RWPE2 (cell line): ENCODE measurements at regions not wholly inside any gene's neighbourhood (a gene's known extent, or its start where the extent isn't known, plus 50 kb on each side); places are given as distances from the start of the nearest gene placed in this dataset.

Experiments used
- ATAC-seq: fragments of 200-7000 bp; cut with Tn5 transposase; 3 replicates; pipeline ENCODE4 v1.9.1; 2021; ENCODE audit warnings: low read depth
- DNase-seq: peaks from one replicate; pipeline ENCODE4 v3.0.0-alpha.2; 2020; ENCODE audit warnings: low spot score
- H3K27ac ChIP-seq: fragments of 450-650 bp; 2 replicates; pipeline ENCODE4 v1.5.1; 2017; ENCODE audit warnings: mild to moderate bottlenecking; ENCODE audit not compliant: poor library complexity, severe bottlenecking
- H3K27me3 ChIP-seq: fragments of 250-450 bp; sonication (Bioruptor Pico); 2 replicates; pipeline ENCODE4 v1.5.1; 2021; ENCODE audit warnings: mild to moderate bottlenecking, moderate library complexity; ENCODE audit not compliant: insufficient read depth, poor library complexity, severe bottlenecking
- H3K36me3 ChIP-seq: fragments of 250-450 bp; sonication (Bioruptor Pico); 2 replicates; pipeline ENCODE4 v1.5.1; 2020; ENCODE audit warnings: low read depth, mild to moderate bottlenecking, moderate library complexity
- H3K4me1 ChIP-seq: fragments of 250-450 bp; sonication (Bioruptor Pico); 2 replicates; pipeline ENCODE4 v1.5.1; 2021; ENCODE audit warnings: mild to moderate bottlenecking, moderate library complexity; ENCODE audit not compliant: insufficient read depth, poor library complexity, severe bottlenecking
- H3K4me3 ChIP-seq: fragments of 250-450 bp; sonication (Bioruptor Pico); 2 replicates; pipeline ENCODE4 v1.5.1; 2021; ENCODE audit warnings: mild to moderate bottlenecking, moderate library complexity; ENCODE audit not compliant: severe bottlenecking
- H3K9me3 ChIP-seq: fragments of 250-450 bp; sonication (Bioruptor Pico); 2 replicates; pipeline ENCODE4 v1.5.1; 2021; ENCODE audit warnings: mild to moderate bottlenecking, moderate library complexity; ENCODE audit not compliant: severe bottlenecking
- TF ChIP-seq, protein P1 (sequence below): fragments of 450-650 bp; IDR thresholded peaks from one replicate; pipeline ENCODE4 v1.5.1; 2017; ENCODE audit warnings: mild to moderate bottlenecking, moderate library complexity; ENCODE audit not compliant: poor library complexity, severe bottlenecking

DNA sequence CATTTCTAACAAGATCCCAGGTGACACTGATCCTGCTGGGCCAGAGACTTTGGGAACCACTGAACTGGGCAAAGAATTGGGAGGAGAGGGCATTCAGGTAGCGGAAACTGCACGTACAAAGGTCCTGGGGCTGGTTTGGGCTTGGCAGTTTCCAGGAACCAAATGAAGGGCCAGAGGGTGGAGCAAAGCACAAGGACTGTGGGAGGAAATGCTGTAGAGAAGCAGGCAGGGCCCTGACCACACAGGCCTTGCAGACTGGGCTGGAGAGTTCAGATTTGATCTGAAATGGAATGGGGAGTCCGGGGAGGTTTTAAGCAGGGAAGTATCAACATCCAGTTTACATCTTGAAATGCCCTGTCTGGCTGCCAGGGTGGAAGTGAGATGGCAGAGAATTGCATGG is 195.1 kb downstream of the PHETA1 start:
- no peaks in the 10 kb centered on the region for H3K9me3 ChIP-seq
- H3K36me3 ChIP-seq, result no peaks in the 10 kb centered on the region
- no peak overlapping the region for H3K27ac ChIP-seq
- no peak overlapping the region for H3K4me3 ChIP-seq
- DNase-seq, result no peak
- ATAC-seq, result peak; percentile 36; the same call in 2 of the 3 replicates
- TF ChIP-seq, protein P1, sequence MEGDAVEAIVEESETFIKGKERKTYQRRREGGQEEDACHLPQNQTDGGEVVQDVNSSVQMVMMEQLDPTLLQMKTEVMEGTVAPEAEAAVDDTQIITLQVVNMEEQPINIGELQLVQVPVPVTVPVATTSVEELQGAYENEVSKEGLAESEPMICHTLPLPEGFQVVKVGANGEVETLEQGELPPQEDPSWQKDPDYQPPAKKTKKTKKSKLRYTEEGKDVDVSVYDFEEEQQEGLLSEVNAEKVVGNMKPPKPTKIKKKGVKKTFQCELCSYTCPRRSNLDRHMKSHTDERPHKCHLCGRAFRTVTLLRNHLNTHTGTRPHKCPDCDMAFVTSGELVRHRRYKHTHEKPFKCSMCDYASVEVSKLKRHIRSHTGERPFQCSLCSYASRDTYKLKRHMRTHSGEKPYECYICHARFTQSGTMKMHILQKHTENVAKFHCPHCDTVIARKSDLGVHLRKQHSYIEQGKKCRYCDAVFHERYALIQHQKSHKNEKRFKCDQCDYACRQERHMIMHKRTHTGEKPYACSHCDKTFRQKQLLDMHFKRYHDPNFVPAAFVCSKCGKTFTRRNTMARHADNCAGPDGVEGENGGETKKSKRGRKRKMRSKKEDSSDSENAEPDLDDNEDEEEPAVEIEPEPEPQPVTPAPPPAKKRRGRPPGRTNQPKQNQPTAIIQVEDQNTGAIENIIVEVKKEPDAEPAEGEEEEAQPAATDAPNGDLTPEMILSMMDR, result no peak
- H3K4me1 ChIP-seq, result no peaks in the 10 kb centered on the region
- no peaks in the 10 kb centered on the region for H3K27me3 ChIP-seq

DNA sequence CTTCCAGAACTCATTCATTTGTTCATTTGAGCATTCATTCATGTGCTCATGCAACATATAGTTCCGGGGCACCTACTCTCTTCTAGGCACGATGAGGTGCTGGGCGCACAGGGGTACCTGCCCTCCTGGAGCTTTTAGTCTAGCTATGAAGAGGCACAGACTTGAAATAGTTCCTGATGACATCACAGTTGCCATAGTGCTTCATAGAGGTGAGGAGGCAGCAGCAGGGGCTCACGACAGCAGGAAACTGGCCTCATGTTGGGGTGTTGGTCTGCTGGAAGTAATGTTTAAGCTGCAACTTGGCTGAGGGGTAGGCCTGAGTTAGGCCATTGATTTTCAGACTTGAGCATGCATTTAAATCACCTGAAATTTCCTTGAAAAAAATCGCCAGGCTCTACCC is 195.5 kb downstream of the PHETA1 start:
- Histone ChIP-seq H3K9me3 (no peaks in the 10 kb centered on the region), H3K36me3 (no peaks in the 10 kb centered on the region), H3K4me1 (no peaks in the 10 kb centered on the region), H3K4me3 (no peak overlapping the region), H3K27me3 (no peaks in the 10 kb centered on the region), H3K27ac (no peak overlapping the region)
- no peak for DNase-seq
- no peak for ATAC-seq
- TF ChIP-seq, protein P1, result no peak

DNA sequence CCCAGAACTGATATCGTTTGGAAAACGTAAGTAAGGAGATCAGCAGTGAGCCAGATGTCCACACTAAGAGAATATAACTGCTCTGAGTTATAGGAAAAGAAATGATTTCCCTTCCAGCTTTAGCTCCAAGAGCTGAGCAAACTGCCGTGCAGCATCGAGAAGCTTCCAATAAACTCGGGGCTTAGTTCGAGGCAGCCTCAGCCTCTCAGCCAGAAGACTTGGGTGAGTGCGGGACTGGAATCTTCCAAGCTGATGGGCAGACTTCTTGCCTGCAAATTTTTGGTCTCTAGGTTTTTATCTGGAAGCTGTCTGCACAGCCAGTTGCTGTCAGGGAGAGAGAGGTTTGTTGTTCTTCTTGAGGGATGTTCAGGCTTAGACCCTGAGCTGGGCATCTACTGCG is 196.1 kb downstream of the PHETA1 start:
- no peaks in the 10 kb centered on the region for H3K4me1 ChIP-seq
- no peaks in the 10 kb centered on the region for H3K36me3 ChIP-seq
- no peak for ATAC-seq
- no peak overlapping the region for H3K27ac ChIP-seq
- H3K9me3 ChIP-seq, result no peaks in the 10 kb centered on the region
- DNase-seq, result no peak
- no peaks in the 10 kb centered on the region for H3K27me3 ChIP-seq
- TF ChIP-seq, protein P1, result no peak
- no peak overlapping the region for H3K4me3 ChIP-seq

DNA sequence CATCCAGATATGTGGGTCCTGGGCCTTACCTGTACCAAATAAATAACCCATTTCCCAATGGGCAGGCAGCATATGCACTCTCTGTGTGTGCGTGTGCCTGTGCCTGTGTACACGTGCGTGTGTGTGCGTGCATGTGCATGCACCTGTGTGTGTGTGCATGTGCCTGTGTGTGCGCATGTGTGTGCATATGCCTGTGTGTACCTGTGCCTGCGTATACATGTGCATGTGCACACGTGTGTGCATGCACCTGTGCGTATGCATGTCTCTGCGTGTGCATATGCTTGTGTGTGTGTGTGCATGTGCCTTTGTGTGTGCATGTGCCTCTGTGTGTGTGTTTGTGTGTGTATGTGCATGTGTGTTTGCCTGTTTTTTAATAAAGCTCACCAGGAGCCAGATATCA is 197.1 kb downstream of the PHETA1 start:
- Histone ChIP-seq H3K9me3 (no peaks in the 10 kb centered on the region), H3K36me3 (no peaks in the 10 kb centered on the region), H3K4me1 (no peaks in the 10 kb centered on the region), H3K27ac (no peak overlapping the region), H3K4me3 (no peak overlapping the region), H3K27me3 (no peaks in the 10 kb centered on the region)
- TF ChIP-seq, protein P1, result no peak
- ATAC-seq (no peak), DNase-seq (no peak)

DNA sequence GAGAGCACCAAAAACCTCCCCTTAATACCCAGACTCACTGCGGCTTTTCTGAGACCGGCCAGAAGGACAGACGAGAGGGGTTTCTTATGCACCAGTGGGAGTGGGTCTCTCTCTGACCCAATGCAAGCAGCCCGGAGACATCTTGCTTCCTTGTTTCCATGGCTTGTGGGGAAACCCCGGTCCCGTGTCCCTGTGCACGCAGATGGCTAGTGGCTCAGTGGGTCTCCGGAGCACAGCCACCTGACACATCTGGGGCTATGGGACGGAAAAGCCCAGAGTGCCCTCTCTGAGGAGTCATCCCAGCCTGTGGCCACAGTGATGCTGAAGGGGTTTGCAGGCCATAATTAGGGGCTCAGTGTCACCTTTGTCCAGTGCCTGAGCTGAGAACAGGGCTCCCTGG is 197.6 kb downstream of the PHETA1 start:
- Histone ChIP-seq H3K27ac (no peak overlapping the region), H3K9me3 (no peaks in the 10 kb centered on the region), H3K4me3 (no peak overlapping the region), H3K27me3 (no peaks in the 10 kb centered on the region), H3K4me1 (no peaks in the 10 kb centered on the region), H3K36me3 (no peaks in the 10 kb centered on the region)
- TF ChIP-seq, protein P1, result no peak
- no peak for DNase-seq
- ATAC-seq, result no peak
